Loucy (cell line): ENCODE measurements at regions not wholly inside any gene's neighbourhood (a gene's known extent, or its start where the extent isn't known, plus 50 kb on each side); places are given as distances from the start of the nearest gene placed in this dataset.

ENCODE experiments used
- CTCF ChIP-seq: fragments of 200-600 bp; sonication (generic); conservative IDR thresholded peaks from 2 replicates; pipeline ENCODE4 v1.5.1; 2014; ENCODE audit warnings: mild to moderate bottlenecking, antibody characterized with exemption, low read length
- EZH2phosphoT487 ChIP-seq: fragments of 200-600 bp; IDR thresholded peaks from 2 replicates; pipeline ENCODE4 v1.6.1; 2018; ENCODE audit warnings: antibody characterized with exemption, mild to moderate bottlenecking, moderate library complexity, borderline replicate concordance

- TF ChIP-seq CTCF = no peak
- no peak for TF ChIP-seq EZH2phosphoT487
These were observed 183.0 kb downstream of the DUSP6 start for GRCh38 chr12:89169321-89169720.
